ENCODE measurements at regions not wholly inside any gene's neighbourhood (a gene's known extent, or its start where the extent isn't known, plus 50 kb on each side); places are given as distances from the start of the nearest gene placed in this dataset.

DNA sequence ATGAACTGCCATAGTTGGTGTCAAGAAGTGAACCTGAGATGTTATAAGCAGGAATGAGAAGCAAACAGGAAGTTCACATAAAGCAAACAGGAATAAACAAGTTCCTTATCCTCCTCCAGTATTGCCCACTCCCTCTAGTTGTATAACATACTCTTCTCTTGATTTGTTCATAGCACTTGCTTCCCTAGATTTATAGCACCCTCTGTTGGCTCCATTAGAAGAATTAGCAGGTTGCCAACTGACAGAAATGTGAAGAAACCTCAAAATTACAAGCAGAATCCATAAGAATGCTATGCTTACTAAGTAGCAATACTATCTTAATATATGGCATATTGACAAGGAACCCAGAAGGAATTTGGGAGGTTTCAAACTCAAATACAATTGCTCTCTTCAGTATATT is 195.4 kb downstream of the TBX18 start:
- no peak for TF ChIP-seq CTCF (IDR thresholded peaks at IDR 0.05)
- no peak for TF ChIP-seq POLR2A (IDR thresholded peaks at IDR 0.05)

All from gastroesophageal sphincter (tissue), 3 donors.